GM18505 (cell line): ENCODE measurements at regions not wholly inside any gene's neighbourhood (a gene's known extent, or its start where the extent isn't known, plus 50 kb on each side); places are given as distances from the start of the nearest gene placed in this dataset.

Experiments
- ATAC-seq: cut with Tn5 transposase; IDR thresholded peaks from one replicate; pipeline ENCODE4 v1.9.1; 2021; ENCODE audit not compliant: unreplicated experiment
- POLR2A ChIP-seq: IDR thresholded peaks from 4 replicates; pipeline ENCODE4 v1.6.1; 2011; ENCODE audit warnings: borderline replicate concordance; ENCODE audit not compliant: insufficient read depth, insufficient read length; ENCODE audit errors: extremely low read depth

- ATAC-seq: no peak
- TF ChIP-seq POLR2A: no peak
These were observed 55.3 kb upstream of the POM121L12 start for GRCh38 chr7:52980129-52980528.

- no peak for TF ChIP-seq POLR2A
- no peak for ATAC-seq
These were observed 62.3 kb upstream of the POM121L12 start for GRCh38 chr7:52973126-52973525.

GRCh38 chr7:52962402-52963076, 72.9 kb upstream of the POM121L12 start:
- ATAC-seq: no peak
- TF ChIP-seq POLR2A: no peak

GRCh38 chr7:52961084-52961483, 74.3 kb upstream of the POM121L12 start:
- no peak for ATAC-seq
- TF ChIP-seq POLR2A: no peak

GRCh38 chr7:52959878-52960660, 75.4 kb upstream of the POM121L12 start:
- no peak for ATAC-seq
- no peak for TF ChIP-seq POLR2A

- TF ChIP-seq POLR2A: no peak
These were observed 76.1 kb upstream of the POM121L12 start for GRCh38 chr7:52959336-52959735.

GRCh38 chr7:52958621-52959140, 76.8 kb upstream of the POM121L12 start:
- no peak for ATAC-seq
- no peak for TF ChIP-seq POLR2A

More at GRCh38 chr7:52959336-52959735, 76.1 kb upstream of the POM121L12 start:
- no peak for ATAC-seq

GRCh38 chr7:52956379-52956915, 79.0 kb upstream of the POM121L12 start:
- no peak for TF ChIP-seq POLR2A
- ATAC-seq: no peak

- no peak for TF ChIP-seq POLR2A
- no peak for ATAC-seq
These were observed 79.9 kb upstream of the POM121L12 start for GRCh38 chr7:52955522-52955921.

GRCh38 chr7:52944921-52945320, 90.5 kb upstream of the POM121L12 start:
- ATAC-seq: no peak
- no peak for TF ChIP-seq POLR2A

GRCh38 chr7:52940481-52940880, 95.0 kb upstream of the POM121L12 start:
- no peak for ATAC-seq

GRCh38 chr7:52938455-52939133, 96.8 kb upstream of the POM121L12 start:
- TF ChIP-seq POLR2A: no peak
- no peak for ATAC-seq

More at GRCh38 chr7:52940481-52940880, 95.0 kb upstream of the POM121L12 start:
- TF ChIP-seq POLR2A: no peak

GRCh38 chr7:52936750-52937149, 98.7 kb upstream of the POM121L12 start:
- no peak for TF ChIP-seq POLR2A
- no peak for ATAC-seq
